Cardiac muscle cell (in vitro differentiated cells and primary cell): ENCODE measurements at regions not wholly inside any gene's neighbourhood (a gene's known extent, or its start where the extent isn't known, plus 50 kb on each side); places are given as distances from the start of the nearest gene placed in this dataset.

Source experiments
- DNase-seq, 2 donors: peaks; one replicate each; pipeline versions ENCODE4 v3.0.0 to v3.0.0-alpha.2; 2010 to 2017; ENCODE audit warnings: low read depth in 1 of 2, low spot score in 1 of 2
- H3K27ac ChIP-seq: fragments of 200-600 bp; sonication (generic); 2 replicates; pipeline ENCODE4 v1.5.1; 2016
- H3K27me3 ChIP-seq: fragments of 200-600 bp; sonication (generic); 2 replicates; pipeline ENCODE4 v1.6.0; 2016; ENCODE audit warnings: control low read depth
- H3K36me3 ChIP-seq: fragments of 200-600 bp; sonication (generic); 2 replicates; pipeline ENCODE4 v1.5.1; 2016; ENCODE audit warnings: control low read depth
- H3K4me1 ChIP-seq: fragments of 200-600 bp; sonication (generic); 2 replicates; pipeline ENCODE4 v1.8.1; 2017; ENCODE audit warnings: low read depth, mild to moderate bottlenecking, mixed run types
- H3K4me3 ChIP-seq: fragments of 200-600 bp; sonication (generic); 2 replicates; pipeline ENCODE4 v1.5.1; 2016; ENCODE audit warnings: mild to moderate bottlenecking
- H3K9me3 ChIP-seq: fragments of 200-600 bp; sonication (generic); 2 replicates; pipeline ENCODE4 v1.5.1; 2017; ENCODE audit warnings: low read depth, mild to moderate bottlenecking, control low read depth
- TF ChIP-seq, protein P1 (sequence below): IDR thresholded peaks from 2 replicates; pipeline ENCODE4 v1.5.1; 2012; ENCODE audit warnings: low read depth, mild to moderate bottlenecking, low read length

DNA sequence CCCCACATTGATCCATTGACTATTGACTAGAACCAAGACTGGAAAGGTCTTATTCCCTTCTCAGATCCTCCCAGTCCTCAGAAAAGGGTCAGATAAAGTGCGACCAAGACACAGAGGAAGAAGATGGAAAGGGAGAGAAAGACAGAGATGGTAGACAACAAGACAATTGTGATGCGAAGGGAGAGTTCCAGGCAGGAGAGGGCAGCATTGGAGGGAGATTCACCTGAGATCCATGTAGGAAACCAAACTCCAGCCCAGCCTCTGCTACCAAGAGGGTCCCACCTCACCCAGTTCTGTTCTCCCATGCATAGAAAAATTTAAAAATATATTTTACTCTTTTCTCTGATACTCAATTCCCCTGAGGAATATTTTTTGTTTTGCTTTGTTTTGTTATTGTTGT, 67.3 kb upstream of the TSHZ3 start:
- Histone ChIP-seq H3K27ac (no peak overlapping the region), H3K9me3 (no peaks in the 10 kb centered on the region), H3K4me1 (no peaks in the 10 kb centered on the region), H3K27me3 (peaks cover 41% of the 10 kb centered on the region), H3K4me3 (no peak overlapping the region), H3K36me3 (no peaks in the 10 kb centered on the region)
- TF ChIP-seq, protein P1, sequence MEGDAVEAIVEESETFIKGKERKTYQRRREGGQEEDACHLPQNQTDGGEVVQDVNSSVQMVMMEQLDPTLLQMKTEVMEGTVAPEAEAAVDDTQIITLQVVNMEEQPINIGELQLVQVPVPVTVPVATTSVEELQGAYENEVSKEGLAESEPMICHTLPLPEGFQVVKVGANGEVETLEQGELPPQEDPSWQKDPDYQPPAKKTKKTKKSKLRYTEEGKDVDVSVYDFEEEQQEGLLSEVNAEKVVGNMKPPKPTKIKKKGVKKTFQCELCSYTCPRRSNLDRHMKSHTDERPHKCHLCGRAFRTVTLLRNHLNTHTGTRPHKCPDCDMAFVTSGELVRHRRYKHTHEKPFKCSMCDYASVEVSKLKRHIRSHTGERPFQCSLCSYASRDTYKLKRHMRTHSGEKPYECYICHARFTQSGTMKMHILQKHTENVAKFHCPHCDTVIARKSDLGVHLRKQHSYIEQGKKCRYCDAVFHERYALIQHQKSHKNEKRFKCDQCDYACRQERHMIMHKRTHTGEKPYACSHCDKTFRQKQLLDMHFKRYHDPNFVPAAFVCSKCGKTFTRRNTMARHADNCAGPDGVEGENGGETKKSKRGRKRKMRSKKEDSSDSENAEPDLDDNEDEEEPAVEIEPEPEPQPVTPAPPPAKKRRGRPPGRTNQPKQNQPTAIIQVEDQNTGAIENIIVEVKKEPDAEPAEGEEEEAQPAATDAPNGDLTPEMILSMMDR, result no peak
- no peak for DNase-seq

DNA sequence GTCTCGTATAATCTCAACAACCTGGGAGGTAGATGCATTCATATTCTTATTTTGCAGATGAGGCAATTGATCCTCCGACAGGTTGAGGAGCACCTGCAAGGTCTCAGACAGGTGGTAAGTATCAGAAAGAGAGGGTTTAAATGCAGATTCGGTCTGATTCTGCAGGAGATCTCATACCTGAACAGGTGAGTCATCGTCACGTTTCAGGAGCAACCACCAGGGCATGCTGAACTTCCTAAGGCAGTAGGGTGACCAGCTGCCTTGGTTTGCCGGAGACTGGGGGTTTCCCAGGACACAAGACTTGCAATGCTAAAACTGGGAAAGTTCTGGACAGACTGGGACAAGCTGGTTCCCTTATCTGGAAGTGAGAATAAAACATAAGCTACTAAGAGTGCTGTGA, 68.8 kb upstream of the TSHZ3 start:
- Histone ChIP-seq H3K27ac (no peak overlapping the region), H3K27me3 (peaks cover 48% of the 10 kb centered on the region), H3K36me3 (no peaks in the 10 kb centered on the region), H3K4me3 (no peak overlapping the region), H3K4me1 (no peaks in the 10 kb centered on the region), H3K9me3 (no peaks in the 10 kb centered on the region)
- DNase-seq, result no peak
- TF ChIP-seq, protein P1, result no peak

DNA sequence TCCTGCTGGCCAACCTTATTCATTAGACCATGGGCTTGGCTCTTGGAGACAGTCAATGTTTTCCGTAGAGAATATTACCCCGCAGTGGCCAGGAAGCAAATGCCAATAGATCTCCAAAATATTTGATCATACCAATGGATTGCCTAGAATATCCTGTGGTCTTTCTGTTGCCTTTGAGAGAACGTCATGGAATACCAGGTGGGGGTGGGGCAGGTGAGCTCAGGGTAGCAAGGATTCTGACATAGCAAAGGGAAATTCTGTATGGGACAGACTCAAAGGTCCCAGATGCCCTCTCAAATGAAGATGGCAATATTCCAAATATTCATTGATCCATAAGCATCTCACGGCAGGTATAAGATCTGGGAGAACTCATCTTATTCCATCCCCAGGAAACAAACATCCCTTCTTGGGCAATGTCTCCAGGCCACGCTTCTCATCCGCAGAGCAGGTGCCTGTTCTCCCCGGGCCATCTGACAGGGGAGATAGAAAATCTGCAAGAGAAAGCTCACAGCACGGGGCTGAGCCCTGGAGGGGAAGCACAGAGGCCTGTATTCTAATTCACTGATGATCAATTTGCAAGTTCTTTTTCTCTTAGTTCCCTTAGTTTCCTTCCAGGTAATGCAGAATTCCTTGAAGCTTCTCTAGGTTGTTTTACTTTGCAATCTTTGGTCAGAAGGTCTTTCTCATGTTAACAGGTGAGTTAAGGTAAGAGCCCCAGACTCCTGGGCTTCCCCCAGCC, 69.6 kb upstream of the TSHZ3 start:
- H3K27me3 ChIP-seq, result peaks cover 50% of the 10 kb centered on the region
- H3K9me3 ChIP-seq, result no peaks in the 10 kb centered on the region
- H3K4me3 ChIP-seq, result no peak overlapping the region
- DNase-seq, result no peak
- H3K36me3 ChIP-seq, result no peaks in the 10 kb centered on the region
- TF ChIP-seq, protein P1, result no peak
- no peaks in the 10 kb centered on the region for H3K4me1 ChIP-seq
- H3K27ac ChIP-seq, result no peak overlapping the region

DNA sequence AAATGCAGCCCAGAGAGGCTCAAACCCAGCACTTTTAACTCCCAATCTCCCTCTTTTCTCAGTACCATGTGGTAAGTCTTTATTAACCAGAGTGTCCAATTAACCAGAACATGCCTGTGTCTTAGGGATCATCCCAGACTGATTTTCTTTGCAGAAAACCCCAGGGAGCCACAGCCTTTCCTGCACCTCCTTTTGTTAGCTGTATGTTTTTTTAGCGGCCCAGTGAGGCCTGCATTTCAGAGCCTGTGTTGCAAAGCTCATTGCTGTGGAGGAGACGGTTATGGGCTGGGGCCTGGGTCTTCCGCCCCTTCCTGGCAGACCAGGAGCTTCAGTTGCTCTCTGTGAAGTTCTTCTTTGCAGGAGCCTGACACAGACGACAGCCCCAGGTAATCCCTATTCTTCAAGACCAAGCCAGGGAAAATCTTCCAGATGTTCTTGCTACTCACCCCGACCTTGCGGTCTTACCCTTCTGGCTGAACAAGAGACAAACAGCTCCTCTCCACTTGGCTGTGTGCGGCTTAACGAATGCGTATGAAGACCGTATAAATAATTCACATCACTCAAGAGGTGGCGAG, 70.7 kb upstream of the TSHZ3 start:
- TF ChIP-seq, protein P1, result no peak
- no peak for DNase-seq
- Histone ChIP-seq H3K36me3 (no peaks in the 10 kb centered on the region), H3K4me1 (no peaks in the 10 kb centered on the region), H3K4me3 (no peak overlapping the region), H3K9me3 (no peaks in the 10 kb centered on the region), H3K27me3 (peaks cover 50% of the 10 kb centered on the region), H3K27ac (no peak overlapping the region)

DNA sequence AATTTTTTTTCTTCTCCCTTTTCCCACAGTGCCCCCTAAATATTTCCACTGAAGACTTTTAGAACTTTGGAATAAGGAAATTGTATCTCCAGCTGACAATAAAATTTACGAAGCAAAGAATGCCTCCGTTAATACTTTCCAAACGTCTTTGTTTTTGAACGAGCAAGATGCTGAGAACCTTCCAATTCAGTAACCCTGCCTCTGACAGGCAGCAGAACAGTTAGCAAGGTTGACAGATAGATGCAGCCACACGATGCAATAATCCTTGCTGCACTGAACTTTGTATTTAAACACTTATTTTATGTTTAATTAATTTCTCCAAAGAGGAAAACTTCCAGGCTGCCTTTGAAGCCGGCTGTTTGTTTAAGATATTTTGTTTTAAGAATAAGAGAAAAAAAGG, 71.8 kb upstream of the TSHZ3 start:
- no peaks in the 10 kb centered on the region for H3K36me3 ChIP-seq
- DNase-seq, result no peak
- no peak overlapping the region for H3K4me3 ChIP-seq
- H3K27me3 ChIP-seq, result peaks cover 50% of the 10 kb centered on the region
- TF ChIP-seq, protein P1, result no peak
- no peaks in the 10 kb centered on the region for H3K4me1 ChIP-seq
- H3K9me3 ChIP-seq, result no peaks in the 10 kb centered on the region
- no peak overlapping the region for H3K27ac ChIP-seq
